Endothelial cell of hepatic sinusoid (primary cell): ENCODE measurements at regions not wholly inside any gene's neighbourhood (a gene's known extent, or its start where the extent isn't known, plus 50 kb on each side); places are given as distances from the start of the nearest gene placed in this dataset.
"Not testable (repeated sequence)": the region's sequence is repeated elsewhere in the genome, so short reads cannot be mapped to it uniquely, and the experiment has no call there.

Source experiments
- in situ Hi-C: cut with HindIII; loops from 2 replicates; pipeline ENCODE4 v1.10.0; 2017; ENCODE audit warnings: low sequenced_read_pairs

DNA sequence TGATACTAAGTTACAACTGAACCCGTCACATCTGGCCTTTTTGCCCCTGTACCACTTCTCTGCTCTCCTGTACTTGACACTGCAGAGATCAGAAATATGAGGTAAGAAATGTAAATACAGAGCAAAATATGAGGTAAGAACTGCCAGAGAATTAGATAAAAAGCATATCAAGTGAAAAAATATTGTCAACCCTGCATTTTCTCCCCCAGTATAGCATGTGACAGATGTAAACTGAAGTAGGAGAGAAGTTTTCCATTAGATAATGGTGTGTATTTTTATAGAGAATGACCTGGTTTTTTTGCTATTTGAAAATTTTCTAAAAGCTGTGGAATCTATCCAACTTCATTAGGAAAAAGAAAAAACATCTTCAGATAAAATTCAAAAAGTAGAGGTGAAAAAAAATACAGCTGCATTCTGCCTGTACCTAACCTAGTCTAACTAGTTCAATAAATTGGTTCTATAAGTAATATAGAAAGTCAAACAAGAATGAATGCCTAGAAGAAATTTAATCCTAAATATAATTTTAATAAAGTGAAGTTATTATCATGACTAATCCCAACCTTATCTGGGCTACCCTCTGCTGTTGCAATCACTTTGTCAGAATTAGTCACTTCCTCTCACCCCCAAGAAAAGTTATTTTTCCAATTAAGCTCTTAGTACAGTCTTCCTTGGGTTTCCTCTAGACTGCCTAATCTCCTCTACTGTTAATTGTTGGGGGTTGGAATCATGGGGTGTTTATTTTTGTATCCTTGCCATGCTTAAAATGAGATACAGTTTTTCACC is 210.0 kb downstream of the RASSF9 start:
- in situ Hi-C loops, result no loop called here

- in situ Hi-C loops, result no loop called here
These were observed 209.4 kb downstream of the RASSF9 start for GRCh38 chr12:85626784-85627171.

DNA sequence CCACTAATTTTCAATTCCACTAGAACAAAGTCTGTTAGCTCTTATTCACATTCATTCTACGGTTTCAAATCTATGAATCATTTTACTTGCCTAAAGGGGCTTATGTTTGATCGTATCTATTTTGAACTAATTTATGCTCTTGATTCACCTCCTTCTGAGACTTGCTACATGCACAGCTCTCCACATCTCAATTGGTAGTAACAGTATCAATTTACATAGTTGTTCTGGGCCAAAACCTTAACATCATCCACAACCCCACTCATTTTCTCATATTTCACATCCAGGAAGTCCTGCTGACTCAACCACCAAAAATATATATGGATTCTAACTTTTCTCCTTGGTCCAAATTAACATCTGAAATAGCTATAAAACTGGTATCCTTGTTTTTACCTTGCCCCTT is 208.6 kb downstream of the RASSF9 start:
- in situ Hi-C loops, result no loop called here

- in situ Hi-C loops, result not testable (repeated sequence)
These were observed 207.6 kb downstream of the RASSF9 start for GRCh38 chr12:85628562-85628961.

DNA sequence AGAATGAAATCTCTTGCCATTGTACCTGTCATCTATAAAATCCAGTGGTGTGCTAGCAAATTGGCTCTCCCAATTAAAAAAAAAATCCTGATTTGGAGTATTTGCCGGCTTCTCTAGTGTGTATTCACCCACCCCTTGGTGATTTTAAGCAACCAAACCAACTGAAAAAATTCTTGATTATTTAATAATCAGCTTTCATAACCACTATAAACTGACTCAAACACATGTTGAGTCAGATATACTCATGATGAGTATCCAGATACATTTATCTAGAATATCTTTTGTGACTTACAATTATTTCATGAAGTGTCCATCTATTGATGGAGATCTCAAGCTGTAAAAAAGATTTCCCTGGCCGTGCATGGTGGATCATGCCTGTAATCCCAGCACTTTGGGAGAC is 205.4 kb downstream of the RASSF9 start:
- in situ Hi-C loops, result no loop called here

- in situ Hi-C loops, result no loop called here
These were observed 203.8 kb downstream of the RASSF9 start for GRCh38 chr12:85632390-85632789.

DNA sequence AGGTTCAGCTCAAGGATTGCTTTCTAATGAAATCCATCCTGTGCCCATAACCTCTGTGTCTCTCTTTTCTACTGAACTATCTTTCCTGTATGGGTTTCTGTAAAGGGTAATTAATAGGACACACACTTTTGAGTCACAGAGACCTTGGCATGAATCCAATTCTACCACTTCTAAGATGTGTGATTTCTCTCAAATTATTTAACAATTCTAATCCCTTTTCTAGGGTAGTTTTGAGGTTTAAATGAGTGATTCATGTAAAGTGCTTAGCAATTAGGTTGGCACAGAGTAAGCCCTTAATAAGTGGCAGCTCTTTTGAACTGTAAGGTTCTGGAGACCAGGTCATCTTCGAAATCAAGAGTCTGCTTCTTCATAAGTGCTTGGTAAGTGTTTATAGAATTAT is 202.7 kb downstream of the RASSF9 start:
- in situ Hi-C loops, result no loop called here

DNA sequence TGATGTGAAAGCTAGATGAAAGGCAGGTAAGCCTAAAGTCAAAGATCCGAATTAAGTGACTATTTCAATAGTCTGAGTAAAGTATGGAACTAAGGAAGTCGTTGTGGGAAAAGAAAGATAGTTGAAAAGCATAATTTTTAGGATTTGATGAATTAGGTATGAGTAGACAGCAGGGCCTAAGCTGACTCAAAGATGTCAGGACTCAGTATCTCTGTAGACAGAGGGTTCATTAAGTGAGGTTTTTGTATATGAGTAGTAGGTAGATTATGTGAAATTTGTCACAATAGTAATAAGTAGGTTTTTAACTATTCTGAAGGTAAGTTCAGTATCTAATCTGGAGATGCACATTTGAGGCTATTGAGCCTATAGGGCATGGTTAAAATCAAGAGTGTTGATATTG is 196.4 kb downstream of the RASSF9 start:
- in situ Hi-C loops, result no loop called here

DNA sequence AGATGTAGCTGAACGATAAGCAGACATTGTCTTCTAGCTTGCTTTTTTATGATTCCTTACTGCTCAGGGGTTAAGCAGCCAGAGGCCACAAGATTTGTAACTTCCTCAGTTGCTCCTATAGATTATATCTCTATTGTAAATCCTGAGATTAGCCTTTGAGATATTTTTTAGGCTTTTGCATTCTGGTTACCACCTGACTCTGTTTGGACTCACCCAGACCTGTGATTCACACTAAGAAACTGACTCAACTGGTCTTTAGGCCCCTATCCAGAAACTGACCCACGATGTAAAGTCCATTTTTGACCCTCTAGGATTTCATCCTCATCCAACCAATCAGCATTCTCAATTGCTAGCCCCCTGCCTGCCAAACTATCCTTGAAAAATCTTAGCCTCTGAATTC is 194.4 kb downstream of the RASSF9 start:
- in situ Hi-C loops, result no loop called here

DNA sequence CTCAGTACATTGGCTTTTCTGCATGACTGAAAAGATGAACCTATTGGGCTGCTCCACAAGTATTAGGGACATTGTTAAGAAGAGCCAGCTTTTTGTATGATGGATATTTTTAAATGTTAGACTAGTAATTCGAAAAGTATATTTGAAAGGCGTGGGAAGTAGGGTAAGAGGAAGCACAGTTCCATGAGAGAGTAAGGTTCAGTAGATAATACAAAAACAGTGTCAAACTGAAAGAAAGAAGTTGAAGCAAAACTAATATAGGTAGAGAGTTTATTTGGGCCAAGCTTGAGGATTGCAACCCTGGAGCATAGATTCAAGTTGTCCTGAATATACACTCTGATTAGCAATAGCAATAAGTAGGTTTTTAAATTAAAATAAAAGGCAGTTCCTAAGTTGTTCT is 193.9 kb downstream of the RASSF9 start:
- in situ Hi-C loops, result no loop called here

DNA sequence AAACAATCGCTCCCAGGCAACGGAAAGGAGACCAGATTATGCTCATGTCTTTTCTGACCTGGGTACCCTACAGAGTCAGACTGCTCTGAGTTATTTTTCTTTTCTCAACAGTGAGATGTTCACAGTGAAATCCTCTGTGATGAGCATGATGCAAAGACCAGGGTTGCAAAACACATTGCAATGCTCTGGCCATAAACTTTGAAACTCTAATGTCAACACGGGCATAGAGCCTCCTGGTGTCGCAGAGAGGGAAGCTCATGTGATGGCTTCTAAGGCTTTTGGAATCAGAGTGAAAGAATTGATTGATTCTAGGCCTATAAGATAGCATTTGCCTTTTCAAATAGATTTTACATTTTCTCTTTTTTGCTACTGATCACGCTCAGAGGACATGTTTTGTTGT is 193.4 kb downstream of the RASSF9 start:
- in situ Hi-C loops, result no loop called here

- in situ Hi-C loops, result no loop called here
These were observed 191.7 kb downstream of the RASSF9 start for GRCh38 chr12:85644508-85644907.

- in situ Hi-C loops, result no loop called here
These were observed 182.3 kb downstream of the RASSF9 start for GRCh38 chr12:85653731-85654455.

- in situ Hi-C loops, result no loop called here
These were observed 181.8 kb downstream of the RASSF9 start for GRCh38 chr12:85654456-85654840.

GRCh38 chr12:85656561-85656960 is 179.6 kb downstream of the RASSF9 start:
- in situ Hi-C loops, result no loop called here

- in situ Hi-C loops, result no loop called here
These were observed 179.0 kb downstream of the RASSF9 start for GRCh38 chr12:85657251-85657650.

- in situ Hi-C loops, result no loop called here
These were observed 178.2 kb downstream of the RASSF9 start for GRCh38 chr12:85657836-85658630.

DNA sequence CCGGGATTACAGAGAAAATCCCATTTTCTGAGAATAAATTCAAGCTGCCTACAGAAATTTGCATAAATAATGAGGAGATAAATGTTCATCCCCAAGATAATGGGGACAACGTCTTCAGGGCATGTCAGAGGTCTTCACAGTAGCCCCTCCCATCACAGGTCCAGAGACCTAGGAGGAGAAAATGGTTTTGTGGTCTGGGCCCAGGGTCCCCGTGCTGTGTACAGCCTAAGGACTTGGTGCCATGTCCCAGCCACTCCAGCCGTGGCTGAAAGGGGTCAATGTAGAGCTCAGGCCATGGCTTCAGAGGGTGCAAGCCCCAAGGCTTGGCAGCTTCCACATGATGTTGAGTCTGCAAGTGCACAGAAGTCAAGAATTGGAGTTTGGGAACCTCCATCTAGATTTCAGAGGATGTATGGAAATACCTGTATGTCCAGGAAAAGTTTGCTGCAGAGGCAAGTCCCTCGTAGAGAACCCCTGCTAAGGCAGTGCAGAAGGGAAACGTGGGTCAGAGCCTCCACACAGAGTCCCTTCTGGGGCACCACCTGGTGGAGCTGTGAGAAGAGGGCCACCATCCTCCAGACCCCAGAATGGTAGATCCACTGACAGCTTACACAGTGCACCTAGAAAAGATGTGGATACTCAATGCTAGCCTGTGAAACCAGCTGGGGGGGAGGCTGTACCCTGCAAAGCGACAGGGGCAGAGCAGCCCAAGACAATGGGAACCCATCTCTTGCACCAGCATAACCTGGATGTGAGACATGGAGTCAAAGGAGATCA is 176.3 kb downstream of the RASSF9 start:
- in situ Hi-C loops, result no loop called here

DNA sequence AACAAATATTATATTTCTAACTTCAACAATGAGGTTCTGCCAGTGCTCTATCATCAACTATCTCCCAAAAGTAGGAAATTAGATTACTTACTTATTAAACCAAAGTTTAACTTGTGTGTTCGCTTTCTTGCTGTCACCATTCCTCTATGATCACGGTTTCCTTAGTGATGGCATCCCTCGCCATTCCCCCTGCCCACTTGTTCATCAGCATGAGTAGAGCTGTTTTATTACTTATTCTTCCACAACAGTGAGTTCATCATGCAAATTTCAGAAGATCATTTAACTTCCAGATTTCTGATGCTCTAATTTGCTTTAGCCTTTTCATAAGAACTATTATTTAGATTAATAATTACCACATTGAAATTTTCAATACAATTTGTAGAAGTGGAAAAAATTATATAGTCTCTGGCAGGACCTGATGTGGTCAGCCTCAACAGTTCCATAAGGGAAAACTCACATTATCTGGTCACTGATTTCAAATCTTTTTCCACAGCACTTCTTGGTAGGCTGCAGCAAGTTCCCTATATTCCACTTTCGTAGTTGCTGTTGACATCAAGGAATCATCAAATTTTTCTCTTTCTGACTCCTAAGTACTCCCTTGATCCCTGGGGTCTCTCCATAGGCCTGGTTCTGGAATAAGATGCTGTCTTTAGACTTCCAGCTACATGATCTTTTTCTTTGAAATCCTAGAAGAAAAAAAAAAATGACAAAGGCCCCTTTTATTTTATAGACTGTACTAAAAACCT is 174.6 kb downstream of the RASSF9 start:
- in situ Hi-C loops, result no loop called here

- in situ Hi-C loops, result no loop called here
These were observed 174.0 kb downstream of the RASSF9 start for GRCh38 chr12:85662207-85662602.
